ENCODE measurements at regions not wholly inside any gene's neighbourhood (a gene's known extent, or its start where the extent isn't known, plus 50 kb on each side); places are given as distances from the start of the nearest gene placed in this dataset.

DNA sequence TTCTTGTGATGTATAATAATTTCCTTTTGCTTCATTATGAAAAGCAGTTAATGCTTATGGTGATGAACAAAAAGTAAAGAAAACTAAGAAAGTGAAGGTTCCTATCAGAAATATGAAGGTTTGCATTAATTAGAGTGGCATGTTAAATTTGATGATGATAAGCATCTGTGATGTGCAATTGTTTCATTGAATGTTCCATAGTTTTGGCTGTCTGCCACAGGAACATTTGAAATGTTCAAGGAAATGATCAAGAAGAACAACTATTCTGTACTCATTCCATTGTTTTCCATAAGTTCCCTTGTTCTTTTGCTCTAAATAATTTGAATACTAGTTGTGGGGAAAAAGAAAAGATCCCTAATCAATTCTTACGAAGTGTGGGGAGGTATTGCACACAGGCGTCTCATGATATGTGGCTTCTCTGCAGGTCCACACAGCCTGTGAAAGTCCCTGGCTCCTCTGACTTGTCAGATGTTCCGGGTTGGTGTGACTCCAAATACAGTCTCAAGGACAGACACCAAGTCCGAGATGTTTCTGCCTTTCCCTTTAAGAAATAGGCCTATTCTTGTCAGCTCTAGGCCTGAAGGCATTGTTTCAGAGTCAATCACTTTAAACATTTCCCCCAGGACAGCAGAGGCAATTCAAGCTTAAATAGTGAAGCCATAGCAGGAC, 152.6 kb upstream of the MAST4 start:
- TF ChIP-seq ZNF225 (CRISPR knock-in tag; IDR thresholded peaks at IDR 0.05) (no peak), ATF7 (IDR thresholded peaks at IDR 0.05) (no peak), ATF7 (CRISPR knock-in tag; IDR thresholded peaks at IDR 0.05) (no peak), ZNF263 (CRISPR knock-in tag; IDR thresholded peaks at IDR 0.05) (no peak), ZBTB7B (CRISPR knock-in tag; IDR thresholded peaks at IDR 0.05) (no peak), JUN (CRISPR knock-in tag; IDR thresholded peaks at IDR 0.05) (no peak), MBD4 (IDR thresholded peaks at IDR 0.05; ENCODE audit: borderline replicate concordance, low read length) (no peak), SMAD3 (CRISPR knock-in tag; IDR thresholded peaks at IDR 0.05) (no peak), NR2C2 (CRISPR knock-in tag; IDR thresholded peaks at IDR 0.05; ENCODE audit: borderline replicate concordance) (no peak)
- TF ChIP-seq, protein P1, sequence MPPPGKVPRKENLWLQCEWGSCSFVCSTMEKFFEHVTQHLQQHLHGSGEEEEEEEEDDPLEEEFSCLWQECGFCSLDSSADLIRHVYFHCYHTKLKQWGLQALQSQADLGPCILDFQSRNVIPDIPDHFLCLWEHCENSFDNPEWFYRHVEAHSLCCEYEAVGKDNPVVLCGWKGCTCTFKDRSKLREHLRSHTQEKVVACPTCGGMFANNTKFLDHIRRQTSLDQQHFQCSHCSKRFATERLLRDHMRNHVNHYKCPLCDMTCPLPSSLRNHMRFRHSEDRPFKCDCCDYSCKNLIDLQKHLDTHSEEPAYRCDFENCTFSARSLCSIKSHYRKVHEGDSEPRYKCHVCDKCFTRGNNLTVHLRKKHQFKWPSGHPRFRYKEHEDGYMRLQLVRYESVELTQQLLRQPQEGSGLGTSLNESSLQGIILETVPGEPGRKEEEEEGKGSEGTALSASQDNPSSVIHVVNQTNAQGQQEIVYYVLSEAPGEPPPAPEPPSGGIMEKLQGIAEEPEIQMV (CRISPR knock-in tag; IDR thresholded peaks at IDR 0.05; ENCODE audit: low read depth): no peak
- TF ChIP-seq, protein P2, sequence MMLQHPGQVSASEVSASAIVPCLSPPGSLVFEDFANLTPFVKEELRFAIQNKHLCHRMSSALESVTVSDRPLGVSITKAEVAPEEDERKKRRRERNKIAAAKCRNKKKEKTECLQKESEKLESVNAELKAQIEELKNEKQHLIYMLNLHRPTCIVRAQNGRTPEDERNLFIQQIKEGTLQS (CRISPR knock-in tag; IDR thresholded peaks at IDR 0.05): no peak
- TF ChIP-seq, protein P3, sequence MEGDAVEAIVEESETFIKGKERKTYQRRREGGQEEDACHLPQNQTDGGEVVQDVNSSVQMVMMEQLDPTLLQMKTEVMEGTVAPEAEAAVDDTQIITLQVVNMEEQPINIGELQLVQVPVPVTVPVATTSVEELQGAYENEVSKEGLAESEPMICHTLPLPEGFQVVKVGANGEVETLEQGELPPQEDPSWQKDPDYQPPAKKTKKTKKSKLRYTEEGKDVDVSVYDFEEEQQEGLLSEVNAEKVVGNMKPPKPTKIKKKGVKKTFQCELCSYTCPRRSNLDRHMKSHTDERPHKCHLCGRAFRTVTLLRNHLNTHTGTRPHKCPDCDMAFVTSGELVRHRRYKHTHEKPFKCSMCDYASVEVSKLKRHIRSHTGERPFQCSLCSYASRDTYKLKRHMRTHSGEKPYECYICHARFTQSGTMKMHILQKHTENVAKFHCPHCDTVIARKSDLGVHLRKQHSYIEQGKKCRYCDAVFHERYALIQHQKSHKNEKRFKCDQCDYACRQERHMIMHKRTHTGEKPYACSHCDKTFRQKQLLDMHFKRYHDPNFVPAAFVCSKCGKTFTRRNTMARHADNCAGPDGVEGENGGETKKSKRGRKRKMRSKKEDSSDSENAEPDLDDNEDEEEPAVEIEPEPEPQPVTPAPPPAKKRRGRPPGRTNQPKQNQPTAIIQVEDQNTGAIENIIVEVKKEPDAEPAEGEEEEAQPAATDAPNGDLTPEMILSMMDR (CRISPR knock-in tag; IDR thresholded peaks at IDR 0.05): no peak
- TF ChIP-seq, protein P4, sequence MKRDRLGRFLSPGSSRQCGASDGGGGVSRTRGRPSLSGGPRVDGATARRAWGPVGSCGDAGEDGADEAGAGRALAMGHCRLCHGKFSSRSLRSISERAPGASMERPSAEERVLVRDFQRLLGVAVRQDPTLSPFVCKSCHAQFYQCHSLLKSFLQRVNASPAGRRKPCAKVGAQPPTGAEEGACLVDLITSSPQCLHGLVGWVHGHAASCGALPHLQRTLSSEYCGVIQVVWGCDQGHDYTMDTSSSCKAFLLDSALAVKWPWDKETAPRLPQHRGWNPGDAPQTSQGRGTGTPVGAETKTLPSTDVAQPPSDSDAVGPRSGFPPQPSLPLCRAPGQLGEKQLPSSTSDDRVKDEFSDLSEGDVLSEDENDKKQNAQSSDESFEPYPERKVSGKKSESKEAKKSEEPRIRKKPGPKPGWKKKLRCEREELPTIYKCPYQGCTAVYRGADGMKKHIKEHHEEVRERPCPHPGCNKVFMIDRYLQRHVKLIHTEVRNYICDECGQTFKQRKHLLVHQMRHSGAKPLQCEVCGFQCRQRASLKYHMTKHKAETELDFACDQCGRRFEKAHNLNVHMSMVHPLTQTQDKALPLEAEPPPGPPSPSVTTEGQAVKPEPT (CRISPR knock-in tag; IDR thresholded peaks at IDR 0.05; ENCODE audit: low read depth): no peak
- TF ChIP-seq, protein P5, sequence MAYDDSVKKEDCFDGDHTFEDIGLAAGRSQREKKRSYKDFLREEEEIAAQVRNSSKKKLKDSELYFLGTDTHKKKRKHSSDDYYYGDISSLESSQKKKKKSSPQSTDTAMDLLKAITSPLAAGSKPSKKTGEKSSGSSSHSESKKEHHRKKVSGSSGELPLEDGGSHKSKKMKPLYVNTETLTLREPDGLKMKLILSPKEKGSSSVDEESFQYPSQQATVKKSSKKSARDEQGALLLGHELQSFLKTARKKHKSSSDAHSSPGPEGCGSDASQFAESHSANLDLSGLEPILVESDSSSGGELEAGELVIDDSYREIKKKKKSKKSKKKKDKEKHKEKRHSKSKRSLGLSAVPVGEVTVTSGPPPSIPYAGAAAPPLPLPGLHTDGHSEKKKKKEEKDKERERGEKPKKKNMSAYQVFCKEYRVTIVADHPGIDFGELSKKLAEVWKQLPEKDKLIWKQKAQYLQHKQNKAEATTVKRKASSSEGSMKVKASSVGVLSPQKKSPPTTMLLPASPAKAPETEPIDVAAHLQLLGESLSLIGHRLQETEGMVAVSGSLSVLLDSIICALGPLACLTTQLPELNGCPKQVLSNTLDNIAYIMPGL (CRISPR knock-in tag; IDR thresholded peaks at IDR 0.05; ENCODE audit: borderline replicate concordance in 1 of 2, low read depth in 1 of 2): no peak
- TF ChIP-seq, protein P6, sequence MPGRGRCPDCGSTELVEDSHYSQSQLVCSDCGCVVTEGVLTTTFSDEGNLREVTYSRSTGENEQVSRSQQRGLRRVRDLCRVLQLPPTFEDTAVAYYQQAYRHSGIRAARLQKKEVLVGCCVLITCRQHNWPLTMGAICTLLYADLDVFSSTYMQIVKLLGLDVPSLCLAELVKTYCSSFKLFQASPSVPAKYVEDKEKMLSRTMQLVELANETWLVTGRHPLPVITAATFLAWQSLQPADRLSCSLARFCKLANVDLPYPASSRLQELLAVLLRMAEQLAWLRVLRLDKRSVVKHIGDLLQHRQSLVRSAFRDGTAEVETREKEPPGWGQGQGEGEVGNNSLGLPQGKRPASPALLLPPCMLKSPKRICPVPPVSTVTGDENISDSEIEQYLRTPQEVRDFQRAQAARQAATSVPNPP (CRISPR knock-in tag; IDR thresholded peaks at IDR 0.05): no peak
